ENCODE measurements at regions not wholly inside any gene's neighbourhood (a gene's known extent, or its start where the extent isn't known, plus 50 kb on each side); places are given as distances from the start of the nearest gene placed in this dataset.
A peak's percentile ranks its signal among the peaks of the same experiment; 100 is the strongest.

GRCh38 chr14:56918849-56919574 is 108.7 kb upstream of the OTX2 start:
- DNase-seq, result no peak

GRCh38 chr14:56905282-56905681 is 95.0 kb upstream of the OTX2 start:
- DNase-seq, result no peak

- DNase-seq, result no peak
These were observed 93.2 kb upstream of the OTX2 start for GRCh38 chr14:56903304-56903969.

- DNase-seq, result no peak
These were observed 92.1 kb upstream of the OTX2 start for GRCh38 chr14:56902385-56902784.

- DNase-seq, result no peak
These were observed 90.4 kb upstream of the OTX2 start for GRCh38 chr14:56900726-56901125.

GRCh38 chr14:56899829-56900228 is 89.5 kb upstream of the OTX2 start:
- DNase-seq, result no peak

GRCh38 chr14:56896922-56897321 is 86.6 kb upstream of the OTX2 start:
- DNase-seq, result no peak

GRCh38 chr14:56896231-56896630 is 86.0 kb upstream of the OTX2 start:
- no peak for DNase-seq

- no peak for DNase-seq
These were observed 84.9 kb upstream of the OTX2 start for GRCh38 chr14:56895154-56895553.

GRCh38 chr14:56894591-56894991 is 84.3 kb upstream of the OTX2 start:
- DNase-seq, result no peak

GRCh38 chr14:56892959-56893358 is 82.7 kb upstream of the OTX2 start:
- DNase-seq, result no peak

- no peak for DNase-seq
These were observed 80.9 kb upstream of the OTX2 start for GRCh38 chr14:56891226-56891625.

- no peak for DNase-seq
These were observed 79.4 kb upstream of the OTX2 start for GRCh38 chr14:56889705-56890104.

GRCh38 chr14:56888274-56888673 is 78.0 kb upstream of the OTX2 start:
- peak in 2 of 51 donors; percentile 1 for DNase-seq

GRCh38 chr14:56887216-56887615 is 76.9 kb upstream of the OTX2 start:
- DNase-seq, result no peak

- DNase-seq, result no peak
These were observed 76.3 kb upstream of the OTX2 start for GRCh38 chr14:56886471-56887062.

- no peak for DNase-seq
These were observed 75.5 kb upstream of the OTX2 start for GRCh38 chr14:56885825-56886224.

GRCh38 chr14:56884617-56885016 is 74.3 kb upstream of the OTX2 start:
- DNase-seq, result no peak

- no peak for DNase-seq
These were observed 70.9 kb upstream of the OTX2 start for GRCh38 chr14:56881181-56881580.

- DNase-seq, result no peak
These were observed 68.5 kb upstream of the OTX2 start for GRCh38 chr14:56878766-56879165.

- DNase-seq, result no peak
These were observed 64.9 kb upstream of the OTX2 start for GRCh38 chr14:56875104-56875675.

- DNase-seq, result no peak
These were observed 64.1 kb upstream of the OTX2 start for GRCh38 chr14:56874375-56874774.

- DNase-seq, result no peak
These were observed 60.1 kb upstream of the OTX2 start for GRCh38 chr14:56870336-56870735.

Data from hypothalamus (tissue), 51 donors.